Mucosa of descending colon (tissue), 3 donors: ENCODE measurements at regions not wholly inside any gene's neighbourhood (a gene's known extent, or its start where the extent isn't known, plus 50 kb on each side); places are given as distances from the start of the nearest gene placed in this dataset.

Experiments
- ATAC-seq: fragments of 200-7000 bp; cut with Tn5 transposase; one replicate; pipeline ENCODE4 v1.9.1; 2020; ENCODE audit warnings: mild to moderate bottlenecking, moderate library complexity
- DNase-seq, 3 donors: peaks; one replicate each; pipeline ENCODE4 v3.0.0-alpha.2; 2020
- H3K36me3 ChIP-seq: fragments of 200-600 bp; one replicate; pipeline ENCODE4 v1.8.0; 2021; ENCODE audit warnings: low read depth, mild to moderate bottlenecking
- H3K4me1 ChIP-seq: fragments of 200-600 bp; one replicate; pipeline ENCODE4 v1.8.0; 2021; ENCODE audit warnings: low read depth, mild to moderate bottlenecking
- H3K4me3 ChIP-seq: fragments of 200-600 bp; one replicate; pipeline ENCODE4 v1.8.0; 2021; ENCODE audit warnings: mild to moderate bottlenecking
- H3K9me3 ChIP-seq: fragments of 200-600 bp; one replicate; pipeline ENCODE4 v1.8.0; 2021; ENCODE audit warnings: mild to moderate bottlenecking
- CTCF ChIP-seq: fragments of 200-600 bp; IDR thresholded peaks from one replicate; pipeline ENCODE4 v1.8.0; 2022; ENCODE audit warnings: antibody characterized with exemption, mild to moderate bottlenecking
- intact Hi-C, 2 donors: fragments of 100-400 bp; cut with DNase I in 1 of 2; cut with micrococcal nuclease in 1 of 2; formaldehyde crosslinking; loops; one replicate each; pipeline versions ENCODE4 v1.11.0 to v1.11.1; 2022; cut with DNase I, micrococcal nuclease
- donor health status: DM: no; HTN: no; CAD: no; lungs with moderate emphysema.
- donor health status: DM: no; HTN: no; CAD: no.
- donor health status: DM: no; HTN: yes; CAD: no.

DNA sequence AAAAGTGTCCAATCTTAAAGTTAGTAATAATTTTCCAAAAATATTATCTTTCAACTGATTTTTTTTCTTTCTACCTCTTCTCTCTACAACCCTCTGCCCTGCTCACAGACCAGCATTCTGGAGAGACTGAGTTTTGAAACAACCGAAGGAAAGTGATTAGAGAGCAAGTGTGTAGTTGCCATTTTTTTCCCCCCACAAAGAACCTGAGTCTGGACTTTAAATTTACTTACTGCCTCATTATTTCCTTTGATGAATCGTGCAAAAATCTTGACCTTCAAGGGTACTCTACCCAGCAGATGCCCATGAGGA is 63.4 kb upstream of the NEUROD1 start:
- H3K9me3 ChIP-seq: no peaks in the 10 kb centered on the region
- H3K4me3 ChIP-seq: no peak overlapping the region
- intact Hi-C loops: loop anchor here in 1 of 2 donors (5.0 to 10.0 kb wide), 2 partner anchors 161 to 334 kb away; no protein-coding TSS in a partner anchor
- TF ChIP-seq CTCF: no peak
- H3K36me3 ChIP-seq: no peaks in the 10 kb centered on the region
- no peak for ATAC-seq
- H3K4me1 ChIP-seq: no peaks in the 10 kb centered on the region
- no peak for DNase-seq

GRCh38 chr2:181745796-181746540 is 65.7 kb upstream of the NEUROD1 start:
- DNase-seq (no peak), ATAC-seq (no peak)
- H3K36me3 ChIP-seq: no peaks in the 10 kb centered on the region
- no peak overlapping the region for H3K4me3 ChIP-seq
- no peaks in the 10 kb centered on the region for H3K4me1 ChIP-seq
- no peak for TF ChIP-seq CTCF
- intact Hi-C loops: loop anchor here in 1 of 2 donors (10.0 kb wide), 1 partner anchor 159 kb away; no protein-coding TSS in a partner anchor
- H3K9me3 ChIP-seq: no peaks in the 10 kb centered on the region

- no peak for ATAC-seq
- intact Hi-C loops: loop anchor here in 1 of 2 donors (10.0 kb wide), 1 partner anchor 158 kb away; no protein-coding TSS in a partner anchor
- Histone ChIP-seq H3K36me3 (no peaks in the 10 kb centered on the region), H3K4me3 (no peak overlapping the region), H3K4me1 (no peaks in the 10 kb centered on the region), H3K9me3 (no peaks in the 10 kb centered on the region)
- DNase-seq: no peak
- no peak for TF ChIP-seq CTCF
These were observed 66.5 kb upstream of the NEUROD1 start for GRCh38 chr2:181746844-181747243.

GRCh38 chr2:181750305-181750704 is 70.0 kb upstream of the NEUROD1 start:
- DNase-seq (no peak), ATAC-seq (no peak)
- Histone ChIP-seq H3K9me3 (no peaks in the 10 kb centered on the region), H3K4me3 (no peak overlapping the region), H3K36me3 (no peaks in the 10 kb centered on the region), H3K4me1 (no peaks in the 10 kb centered on the region)
- intact Hi-C loops: no loop called here
- no peak for TF ChIP-seq CTCF

GRCh38 chr2:181751266-181752030 is 71.1 kb upstream of the NEUROD1 start:
- TF ChIP-seq CTCF: no peak
- intact Hi-C loops: no loop called here
- ATAC-seq: no peak

More at GRCh38 chr2:181751266-181752030, 71.1 kb upstream of the NEUROD1 start:
- no peaks in the 10 kb centered on the region for H3K9me3 ChIP-seq
- H3K4me3 ChIP-seq: no peak overlapping the region
- no peaks in the 10 kb centered on the region for H3K36me3 ChIP-seq
- no peaks in the 10 kb centered on the region for H3K4me1 ChIP-seq
- DNase-seq: no peak
